ENCODE measurements at regions not wholly inside any gene's neighbourhood (a gene's known extent, or its start where the extent isn't known, plus 50 kb on each side); places are given as distances from the start of the nearest gene placed in this dataset.

DNA sequence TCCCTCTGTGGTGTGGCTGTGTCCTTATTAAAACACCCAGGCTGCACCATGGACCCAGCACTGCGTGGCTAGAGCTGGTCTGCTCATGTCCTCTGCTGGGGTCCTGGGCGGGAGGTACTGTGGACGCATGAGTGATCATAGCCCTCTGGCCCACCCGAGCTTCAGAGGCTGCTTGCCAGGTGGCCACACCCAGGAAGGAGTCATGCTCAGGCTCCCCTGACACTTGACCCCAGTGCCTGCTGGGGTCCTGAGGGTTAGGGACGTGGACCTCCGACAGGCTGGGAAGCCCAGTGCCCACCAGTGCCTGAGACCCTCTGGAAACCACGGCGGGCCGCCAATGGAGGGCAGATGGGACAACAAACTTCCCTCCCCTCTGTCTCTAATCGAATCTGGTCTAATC lies 66.3 kb upstream of the HS6ST1 start:
- H3K9me2 ChIP-seq (replicated peaks; ENCODE audit: insufficient read depth, low read length) = no peaks in the 10 kb centered on the region
- H3K9ac ChIP-seq (ENCODE audit: low read length) = no peak overlapping the region
- no peaks in the 10 kb centered on the region for H3K9me3 ChIP-seq (ENCODE audit: insufficient read depth, low read length)
- no peak overlapping the region for H3K27ac ChIP-seq (ENCODE audit: low read depth, low read length)
- H3K27me3 ChIP-seq (ENCODE audit: low read length) = no peaks in the 10 kb centered on the region
- TF ChIP-seq, protein P1, sequence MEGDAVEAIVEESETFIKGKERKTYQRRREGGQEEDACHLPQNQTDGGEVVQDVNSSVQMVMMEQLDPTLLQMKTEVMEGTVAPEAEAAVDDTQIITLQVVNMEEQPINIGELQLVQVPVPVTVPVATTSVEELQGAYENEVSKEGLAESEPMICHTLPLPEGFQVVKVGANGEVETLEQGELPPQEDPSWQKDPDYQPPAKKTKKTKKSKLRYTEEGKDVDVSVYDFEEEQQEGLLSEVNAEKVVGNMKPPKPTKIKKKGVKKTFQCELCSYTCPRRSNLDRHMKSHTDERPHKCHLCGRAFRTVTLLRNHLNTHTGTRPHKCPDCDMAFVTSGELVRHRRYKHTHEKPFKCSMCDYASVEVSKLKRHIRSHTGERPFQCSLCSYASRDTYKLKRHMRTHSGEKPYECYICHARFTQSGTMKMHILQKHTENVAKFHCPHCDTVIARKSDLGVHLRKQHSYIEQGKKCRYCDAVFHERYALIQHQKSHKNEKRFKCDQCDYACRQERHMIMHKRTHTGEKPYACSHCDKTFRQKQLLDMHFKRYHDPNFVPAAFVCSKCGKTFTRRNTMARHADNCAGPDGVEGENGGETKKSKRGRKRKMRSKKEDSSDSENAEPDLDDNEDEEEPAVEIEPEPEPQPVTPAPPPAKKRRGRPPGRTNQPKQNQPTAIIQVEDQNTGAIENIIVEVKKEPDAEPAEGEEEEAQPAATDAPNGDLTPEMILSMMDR (IDR thresholded peaks at IDR 0.05; ENCODE audit: insufficient read depth, low read length, poor library complexity, severe bottlenecking) = no peak
- TF ChIP-seq EZH2phosphoT487 (conservative IDR thresholded peaks at IDR 0.05; ENCODE audit: low read length) = no peak
- H3K4me3 ChIP-seq (ENCODE audit: insufficient read depth, low read length, poor library complexity, severe bottlenecking) = no peak overlapping the region
- no peaks in the 10 kb centered on the region for H3K79me2 ChIP-seq (ENCODE audit: insufficient read depth, low read length)
- no peaks in the 10 kb centered on the region for H3F3A ChIP-seq (ENCODE audit: insufficient read depth)
- no peaks in the 10 kb centered on the region for H3K36me3 ChIP-seq (ENCODE audit: low read length)
- no peak overlapping the region for H3K4me2 ChIP-seq (ENCODE audit: low read depth, low read length, poor library complexity, severe bottlenecking)
- no peaks in the 10 kb centered on the region for H4K20me1 ChIP-seq (ENCODE audit: low read depth, low read length)
- H2AFZ ChIP-seq (ENCODE audit: low read depth, low read length, severe bottlenecking) = no peak overlapping the region

DNA sequence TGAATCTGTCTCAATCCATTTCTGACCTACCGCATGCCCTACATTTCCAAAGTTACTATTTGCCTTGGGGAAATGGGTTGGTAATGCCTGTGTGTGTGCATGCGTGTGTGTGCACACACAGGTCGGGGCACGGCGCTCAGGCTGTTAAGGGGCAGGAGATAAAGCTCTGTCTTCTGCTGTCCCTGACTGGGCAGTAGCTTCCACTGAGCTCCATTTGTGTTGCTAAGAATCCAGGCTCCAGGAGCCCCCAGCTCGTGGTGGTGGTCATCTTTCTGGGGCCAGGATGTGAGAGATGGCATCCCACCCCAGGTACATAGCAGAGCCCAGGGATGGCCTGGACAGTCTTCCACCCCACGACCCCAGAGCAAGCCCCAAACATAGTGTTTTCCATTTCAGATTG lies 66.7 kb upstream of the HS6ST1 start:
- Histone ChIP-seq H4K20me1 (ENCODE audit: low read depth, low read length) (no peaks in the 10 kb centered on the region), H2AFZ (ENCODE audit: low read depth, low read length, severe bottlenecking) (no peak overlapping the region), H3F3A (ENCODE audit: insufficient read depth) (no peaks in the 10 kb centered on the region), H3K79me2 (ENCODE audit: insufficient read depth, low read length) (no peaks in the 10 kb centered on the region), H3K4me2 (ENCODE audit: low read depth, low read length, poor library complexity, severe bottlenecking) (no peak overlapping the region), H3K27ac (ENCODE audit: low read depth, low read length) (no peak overlapping the region), H3K27me3 (ENCODE audit: low read length) (no peaks in the 10 kb centered on the region), H3K9me2 (replicated peaks; ENCODE audit: insufficient read depth, low read length) (no peaks in the 10 kb centered on the region), H3K36me3 (ENCODE audit: low read length) (no peaks in the 10 kb centered on the region), H3K9ac (ENCODE audit: low read length) (no peak overlapping the region), H3K4me3 (ENCODE audit: insufficient read depth, low read length, poor library complexity, severe bottlenecking) (no peak overlapping the region), H3K9me3 (ENCODE audit: insufficient read depth, low read length) (no peaks in the 10 kb centered on the region)
- no peak for TF ChIP-seq EZH2phosphoT487 (conservative IDR thresholded peaks at IDR 0.05; ENCODE audit: low read length)
- TF ChIP-seq, protein P1 (IDR thresholded peaks at IDR 0.05; ENCODE audit: insufficient read depth, low read length, poor library complexity, severe bottlenecking) = no peak

DNA sequence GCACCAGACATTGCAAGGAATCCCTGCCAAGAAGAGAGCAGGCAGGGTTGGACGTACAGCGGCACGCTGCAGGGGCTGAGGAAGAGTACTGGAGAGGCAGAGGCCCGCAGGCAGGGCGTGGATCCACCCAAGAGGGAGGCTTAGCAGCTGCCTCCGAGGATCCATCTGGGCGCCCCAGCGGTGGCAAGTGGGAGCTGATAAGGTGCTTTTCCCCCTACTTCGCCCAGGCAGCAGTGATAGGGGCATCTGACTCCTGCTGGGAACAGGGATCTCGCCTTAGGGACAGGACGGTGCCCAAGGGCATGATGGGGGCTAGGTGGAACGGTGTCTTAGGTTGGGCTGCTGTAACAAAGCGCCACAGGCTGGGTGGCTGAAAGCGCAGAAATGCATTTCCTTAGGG lies 67.4 kb upstream of the HS6ST1 start:
- Histone ChIP-seq H3K9me2 (replicated peaks; ENCODE audit: insufficient read depth, low read length) (no peaks in the 10 kb centered on the region), H4K20me1 (ENCODE audit: low read depth, low read length) (no peaks in the 10 kb centered on the region), H3F3A (ENCODE audit: insufficient read depth) (no peaks in the 10 kb centered on the region), H3K9me3 (ENCODE audit: insufficient read depth, low read length) (no peaks in the 10 kb centered on the region), H2AFZ (ENCODE audit: low read depth, low read length, severe bottlenecking) (no peak overlapping the region), H3K36me3 (ENCODE audit: low read length) (no peaks in the 10 kb centered on the region), H3K9ac (ENCODE audit: low read length) (no peak overlapping the region), H3K27ac (ENCODE audit: low read depth, low read length) (no peak overlapping the region), H3K4me3 (ENCODE audit: insufficient read depth, low read length, poor library complexity, severe bottlenecking) (no peak overlapping the region), H3K4me2 (ENCODE audit: low read depth, low read length, poor library complexity, severe bottlenecking) (no peak overlapping the region), H3K79me2 (ENCODE audit: insufficient read depth, low read length) (no peaks in the 10 kb centered on the region), H3K27me3 (ENCODE audit: low read length) (no peaks in the 10 kb centered on the region)
- TF ChIP-seq, protein P1 (IDR thresholded peaks at IDR 0.05; ENCODE audit: insufficient read depth, low read length, poor library complexity, severe bottlenecking) = no peak
- TF ChIP-seq EZH2phosphoT487 (conservative IDR thresholded peaks at IDR 0.05; ENCODE audit: low read length) = no peak
